Keratinocyte (primary cell): ENCODE measurements at regions not wholly inside any gene's neighbourhood (a gene's known extent, or its start where the extent isn't known, plus 50 kb on each side); places are given as distances from the start of the nearest gene placed in this dataset.

Experiments
- EZH2 ChIP-seq: IDR thresholded peaks from one replicate; pipeline ENCODE4 v1.6.1; 2012; ENCODE audit warnings: inconsistent platforms, mild to moderate bottlenecking, low read length, moderate library complexity
- TF ChIP-seq, protein P1 (sequence below), 3 experiments: IDR thresholded peaks in 1 of 3; conservative IDR thresholded peaks in 1 of 3; optimal IDR thresholded peaks in 1 of 3; 2 replicates in 2 of 3; 3 replicates in 1 of 3; pipeline versions ENCODE3 to v1.5.1; 2011; ENCODE audit warnings: low read length in 3 of 3, mild to moderate bottlenecking in 3 of 3, moderate library complexity in 2 of 3, control low read depth in 1 of 3, inconsistent platforms in 1 of 3; ENCODE audit not compliant: insufficient read depth in 2 of 3; ENCODE audit errors: extremely low read depth in 1 of 3

DNA sequence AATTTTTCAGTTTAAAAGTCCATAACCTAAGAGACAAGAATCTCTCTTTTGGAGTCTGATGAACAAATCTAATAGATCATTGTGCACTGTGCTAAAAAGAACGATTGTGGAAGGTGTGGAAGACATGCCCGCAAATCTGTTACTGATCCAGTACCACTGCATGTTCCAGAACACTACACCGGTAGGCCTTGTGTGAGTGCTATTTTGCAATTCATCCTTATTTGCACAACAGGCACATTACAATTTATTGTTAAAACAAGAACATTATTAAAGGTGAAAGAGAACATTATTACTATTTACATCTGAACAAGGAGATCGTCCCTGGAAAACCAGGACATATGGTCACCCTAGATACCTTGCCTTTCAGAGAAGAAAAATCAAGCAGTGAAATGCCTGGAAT is 205.7 kb upstream of the NECTIN3 start:
- TF ChIP-seq, protein P1, sequence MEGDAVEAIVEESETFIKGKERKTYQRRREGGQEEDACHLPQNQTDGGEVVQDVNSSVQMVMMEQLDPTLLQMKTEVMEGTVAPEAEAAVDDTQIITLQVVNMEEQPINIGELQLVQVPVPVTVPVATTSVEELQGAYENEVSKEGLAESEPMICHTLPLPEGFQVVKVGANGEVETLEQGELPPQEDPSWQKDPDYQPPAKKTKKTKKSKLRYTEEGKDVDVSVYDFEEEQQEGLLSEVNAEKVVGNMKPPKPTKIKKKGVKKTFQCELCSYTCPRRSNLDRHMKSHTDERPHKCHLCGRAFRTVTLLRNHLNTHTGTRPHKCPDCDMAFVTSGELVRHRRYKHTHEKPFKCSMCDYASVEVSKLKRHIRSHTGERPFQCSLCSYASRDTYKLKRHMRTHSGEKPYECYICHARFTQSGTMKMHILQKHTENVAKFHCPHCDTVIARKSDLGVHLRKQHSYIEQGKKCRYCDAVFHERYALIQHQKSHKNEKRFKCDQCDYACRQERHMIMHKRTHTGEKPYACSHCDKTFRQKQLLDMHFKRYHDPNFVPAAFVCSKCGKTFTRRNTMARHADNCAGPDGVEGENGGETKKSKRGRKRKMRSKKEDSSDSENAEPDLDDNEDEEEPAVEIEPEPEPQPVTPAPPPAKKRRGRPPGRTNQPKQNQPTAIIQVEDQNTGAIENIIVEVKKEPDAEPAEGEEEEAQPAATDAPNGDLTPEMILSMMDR (optimal IDR thresholded peaks at IDR 0.05 in 1 of 3, IDR thresholded peaks at IDR 0.05 in 1 of 3, conservative IDR thresholded peaks at IDR 0.05 in 1 of 3; ENCODE audit: extremely low read depth in 1 of 3, insufficient read depth in 2 of 3, low read length in 3 of 3) = no peak
- no peak for TF ChIP-seq EZH2
